ENCODE measurements at regions not wholly inside any gene's neighbourhood (a gene's known extent, or its start where the extent isn't known, plus 50 kb on each side); places are given as distances from the start of the nearest gene placed in this dataset.

DNA sequence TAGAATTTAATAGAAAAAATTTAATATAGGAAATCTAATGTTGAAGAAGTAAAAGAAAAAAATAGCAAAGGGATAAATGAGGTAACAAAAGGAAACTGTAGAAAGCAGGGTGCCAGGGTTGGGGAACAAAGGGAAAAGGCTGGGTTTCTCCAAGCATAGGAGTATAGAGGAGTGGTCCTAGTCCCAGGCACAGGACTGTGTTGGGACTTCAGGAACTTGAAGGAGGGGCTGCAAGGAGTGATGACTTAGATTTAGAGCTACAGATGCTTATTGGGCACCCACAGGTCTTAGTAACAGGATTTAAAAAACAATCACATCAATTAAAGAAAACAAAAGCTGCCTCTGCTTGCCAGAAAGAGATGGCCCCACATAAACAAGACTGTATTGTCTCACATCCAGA is 396.5 kb upstream of the TNC start:
- DNase-seq (ENCODE audit: low read depth, low spot score) (no peak), ATAC-seq (no peak)
- ChIA-PET CTCF (no interaction called here), POLR2A (no interaction called here)
- Histone ChIP-seq H3K27me3 (ENCODE audit: control insufficient read depth, insufficient read depth, low read length) (no peaks in the 10 kb centered on the region), H3K4me3 (ENCODE audit: low read depth in 2 of 2, low read length in 2 of 2) (no peak overlapping the region), H3K9me3 (ENCODE audit: control insufficient read depth, insufficient read depth, low read depth, low read length) (no peaks in the 10 kb centered on the region), H3K36me3 (ENCODE audit: control insufficient read depth, insufficient read depth, low read length) (no peaks in the 10 kb centered on the region), H3K27ac (ENCODE audit: low read length) (no peak overlapping the region), H3K4me1 (ENCODE audit: control insufficient read depth, insufficient read depth, low read length) (no peaks in the 10 kb centered on the region)
- TF ChIP-seq, protein P1, sequence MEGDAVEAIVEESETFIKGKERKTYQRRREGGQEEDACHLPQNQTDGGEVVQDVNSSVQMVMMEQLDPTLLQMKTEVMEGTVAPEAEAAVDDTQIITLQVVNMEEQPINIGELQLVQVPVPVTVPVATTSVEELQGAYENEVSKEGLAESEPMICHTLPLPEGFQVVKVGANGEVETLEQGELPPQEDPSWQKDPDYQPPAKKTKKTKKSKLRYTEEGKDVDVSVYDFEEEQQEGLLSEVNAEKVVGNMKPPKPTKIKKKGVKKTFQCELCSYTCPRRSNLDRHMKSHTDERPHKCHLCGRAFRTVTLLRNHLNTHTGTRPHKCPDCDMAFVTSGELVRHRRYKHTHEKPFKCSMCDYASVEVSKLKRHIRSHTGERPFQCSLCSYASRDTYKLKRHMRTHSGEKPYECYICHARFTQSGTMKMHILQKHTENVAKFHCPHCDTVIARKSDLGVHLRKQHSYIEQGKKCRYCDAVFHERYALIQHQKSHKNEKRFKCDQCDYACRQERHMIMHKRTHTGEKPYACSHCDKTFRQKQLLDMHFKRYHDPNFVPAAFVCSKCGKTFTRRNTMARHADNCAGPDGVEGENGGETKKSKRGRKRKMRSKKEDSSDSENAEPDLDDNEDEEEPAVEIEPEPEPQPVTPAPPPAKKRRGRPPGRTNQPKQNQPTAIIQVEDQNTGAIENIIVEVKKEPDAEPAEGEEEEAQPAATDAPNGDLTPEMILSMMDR (IDR thresholded peaks at IDR 0.05), result no peak
- no peak for TF ChIP-seq SIN3A (IDR thresholded peaks at IDR 0.05; ENCODE audit: borderline replicate concordance, insufficient read depth, low read depth, low read length)
- no peak for TF ChIP-seq REST (IDR thresholded peaks at IDR 0.05; ENCODE audit: insufficient read depth in 1 of 2, low read depth in 2 of 2, low read length in 1 of 2)
- TF ChIP-seq POLR2AphosphoS5 (IDR thresholded peaks at IDR 0.05; ENCODE audit: low read depth, low read length), result no peak
- TF ChIP-seq TCF7L2 (IDR thresholded peaks at IDR 0.05; ENCODE audit: low read depth, low read length), result no peak
- intact Hi-C loops (cut with micrococcal nuclease; ENCODE audit: unreplicated experiment), result no loop called here
- in situ Hi-C loops (cut with HindIII; ENCODE audit: low pct_unique_long_range_greater_than_20kb, low sequenced_read_pairs), result no loop called here
- BruUV-seq (replicated peaks), result no TSS peak

- no peak for DNase-seq (ENCODE audit: low read depth, low spot score)
- Histone ChIP-seq H3K4me1 (ENCODE audit: control insufficient read depth, insufficient read depth, low read length) (no peaks in the 10 kb centered on the region), H3K4me3 (ENCODE audit: low read depth in 2 of 2, low read length in 2 of 2) (no peak overlapping the region), H3K9me3 (ENCODE audit: control insufficient read depth, insufficient read depth, low read depth, low read length) (no peaks in the 10 kb centered on the region), H3K27me3 (ENCODE audit: control insufficient read depth, insufficient read depth, low read length) (no peaks in the 10 kb centered on the region), H3K36me3 (ENCODE audit: control insufficient read depth, insufficient read depth, low read length) (no peaks in the 10 kb centered on the region), H3K27ac (ENCODE audit: low read length) (no peak overlapping the region)
- CTCF ChIA-PET, result no interaction called here
- no TSS peak for BruUV-seq (replicated peaks)
- ATAC-seq, result no peak
- TF ChIP-seq REST (IDR thresholded peaks at IDR 0.05; ENCODE audit: insufficient read depth in 1 of 2, low read depth in 2 of 2, low read length in 1 of 2), result no peak
- no peak for TF ChIP-seq SIN3A (IDR thresholded peaks at IDR 0.05; ENCODE audit: borderline replicate concordance, insufficient read depth, low read depth, low read length)
- no peak for TF ChIP-seq TCF7L2 (IDR thresholded peaks at IDR 0.05; ENCODE audit: low read depth, low read length)
- POLR2A ChIA-PET, result no interaction called here
- in situ Hi-C loops (cut with HindIII; ENCODE audit: low pct_unique_long_range_greater_than_20kb, low sequenced_read_pairs) (no loop called here), intact Hi-C loops (cut with micrococcal nuclease; ENCODE audit: unreplicated experiment) (no loop called here)
These were observed 399.5 kb upstream of the TNC start for GRCh38 chr9:115517335-115518075.
